HG02610 (cell line): ENCODE measurements at regions not wholly inside any gene's neighbourhood (a gene's known extent, or its start where the extent isn't known, plus 50 kb on each side); places are given as distances from the start of the nearest gene placed in this dataset.

Experiments
- ATAC-seq: cut with Tn5 transposase; IDR thresholded peaks from one replicate; pipeline ENCODE4 v1.9.1; 2021; ENCODE audit warnings: mild to moderate bottlenecking, moderate library complexity; ENCODE audit not compliant: unreplicated experiment

DNA sequence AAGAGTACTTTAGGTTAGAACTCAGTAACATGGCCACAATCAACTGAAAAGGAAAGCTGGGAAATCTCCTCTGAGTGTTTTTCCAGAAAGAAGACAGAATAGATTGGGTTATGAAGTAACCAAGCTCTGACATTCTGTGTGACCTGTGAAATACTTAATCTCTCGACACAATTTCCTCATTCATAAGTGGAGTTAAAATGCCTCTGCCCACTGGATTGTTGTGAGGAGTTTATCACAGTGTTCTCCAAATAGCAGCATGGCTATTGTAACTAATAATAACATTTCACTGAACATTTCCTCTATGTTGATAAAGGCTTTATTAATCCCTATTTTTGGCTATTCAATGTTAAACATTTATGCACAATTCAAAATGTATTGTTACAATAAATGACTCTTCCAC is 311.0 kb downstream of the GABRB2 start:
- ATAC-seq: no peak

DNA sequence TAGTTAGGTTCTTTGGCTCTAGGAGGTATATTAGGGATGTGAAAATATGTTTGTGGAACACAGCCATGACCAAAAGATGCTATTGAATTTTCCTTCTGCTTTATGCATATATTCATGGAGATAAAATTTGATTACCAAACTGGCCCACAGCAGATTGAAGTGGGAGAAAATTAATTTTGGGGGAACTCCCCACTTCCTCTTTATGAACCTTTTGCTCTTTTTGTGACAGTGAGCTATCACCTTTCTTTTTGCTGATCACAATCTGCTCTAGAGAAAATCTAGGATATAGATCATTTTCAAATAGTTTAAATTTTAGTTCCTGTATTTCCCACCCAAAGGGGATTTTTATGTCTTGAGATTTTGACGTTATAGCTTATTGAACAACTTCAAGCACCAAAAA is 313.0 kb downstream of the GABRB2 start:
- ATAC-seq: no peak

DNA sequence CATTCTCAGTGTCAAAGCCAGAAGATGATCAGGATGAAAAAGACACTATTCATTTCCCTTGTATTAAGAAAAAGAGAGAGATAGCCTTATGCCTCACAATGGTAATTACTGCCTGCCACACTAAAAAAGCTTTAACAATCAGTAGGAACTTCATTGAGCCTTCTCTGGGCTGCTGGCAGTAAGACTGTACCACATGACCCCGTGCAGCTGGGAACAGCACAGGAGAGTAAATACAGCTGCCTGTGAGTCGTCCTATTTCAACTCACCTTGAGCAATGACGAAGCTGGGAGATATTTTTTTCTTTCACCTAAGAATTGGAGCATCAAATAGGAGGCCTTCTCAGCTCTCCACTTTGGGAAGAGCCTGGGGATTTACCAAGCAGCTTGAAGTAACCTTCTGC is 316.3 kb downstream of the GABRB2 start:
- no peak for ATAC-seq

- no peak for ATAC-seq
Observed at GRCh38 chr5:161219816-161220215, 326.7 kb downstream of the GABRB2 start.

GRCh38 chr5:161216877-161217276 is 329.6 kb downstream of the GABRB2 start:
- no peak for ATAC-seq

DNA sequence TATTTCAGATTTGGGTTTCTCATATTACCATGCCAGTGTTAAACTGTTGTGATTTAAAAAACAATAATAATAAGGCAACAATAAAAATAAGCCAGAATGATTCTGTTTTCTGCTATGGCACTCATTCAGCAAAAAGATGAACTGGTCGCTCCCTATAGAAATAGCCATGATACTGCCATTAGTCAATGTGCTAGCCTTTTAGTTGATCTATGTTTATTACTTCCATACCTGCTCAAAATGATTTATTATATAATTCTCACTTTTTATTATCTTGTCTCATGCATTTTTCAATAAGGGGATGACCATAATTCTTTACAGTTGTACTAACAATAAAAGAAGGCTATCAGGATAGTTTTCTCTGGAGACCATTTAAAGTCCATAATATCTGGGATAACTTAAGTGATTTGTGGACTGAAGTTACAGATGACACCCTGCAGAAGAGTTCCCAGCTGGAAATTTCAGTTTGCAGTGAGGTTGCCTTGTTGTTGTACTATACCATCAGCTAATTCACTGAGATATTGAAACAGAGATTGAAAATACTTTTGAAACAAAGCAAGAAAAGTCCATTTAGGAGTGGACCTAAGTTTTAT is 334.3 kb downstream of the GABRB2 start:
- ATAC-seq: no peak

GRCh38 chr5:161201558-161201957 is 345.0 kb downstream of the GABRB2 start:
- no peak for ATAC-seq

GRCh38 chr5:161190778-161191177 is 338.8 kb upstream of the ATP10B start:
- ATAC-seq: no peak

DNA sequence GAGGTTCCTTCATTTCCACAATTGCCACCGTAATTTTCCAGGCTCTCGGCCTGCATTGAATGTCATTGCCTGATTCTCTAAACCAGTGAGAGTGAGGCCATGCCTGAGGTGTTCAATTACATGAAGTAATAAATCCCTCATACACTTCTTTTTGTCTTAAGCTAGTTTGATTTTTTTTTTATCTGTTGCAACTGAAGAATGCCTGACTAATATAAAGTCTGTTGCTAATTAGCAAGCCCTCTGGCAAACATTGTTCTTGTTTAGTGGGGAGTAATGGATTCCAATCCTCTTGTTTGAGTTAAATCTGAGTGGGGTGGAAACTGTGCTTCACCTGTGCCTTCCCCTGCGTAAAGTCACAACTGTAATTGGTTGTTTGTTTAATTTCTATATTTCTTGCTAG is 338.1 kb upstream of the ATP10B start:
- ATAC-seq: no peak

GRCh38 chr5:161189452-161189851 is 337.4 kb upstream of the ATP10B start:
- no peak for ATAC-seq

- no peak for ATAC-seq
Observed at GRCh38 chr5:161183559-161183958, 331.5 kb upstream of the ATP10B start.

- no peak for ATAC-seq
Observed at GRCh38 chr5:161176221-161176620, 324.2 kb upstream of the ATP10B start.

- no peak for ATAC-seq
Observed at GRCh38 chr5:161169776-161170175, 317.8 kb upstream of the ATP10B start.

GRCh38 chr5:161167016-161167767 is 315.2 kb upstream of the ATP10B start:
- ATAC-seq: no peak

DNA sequence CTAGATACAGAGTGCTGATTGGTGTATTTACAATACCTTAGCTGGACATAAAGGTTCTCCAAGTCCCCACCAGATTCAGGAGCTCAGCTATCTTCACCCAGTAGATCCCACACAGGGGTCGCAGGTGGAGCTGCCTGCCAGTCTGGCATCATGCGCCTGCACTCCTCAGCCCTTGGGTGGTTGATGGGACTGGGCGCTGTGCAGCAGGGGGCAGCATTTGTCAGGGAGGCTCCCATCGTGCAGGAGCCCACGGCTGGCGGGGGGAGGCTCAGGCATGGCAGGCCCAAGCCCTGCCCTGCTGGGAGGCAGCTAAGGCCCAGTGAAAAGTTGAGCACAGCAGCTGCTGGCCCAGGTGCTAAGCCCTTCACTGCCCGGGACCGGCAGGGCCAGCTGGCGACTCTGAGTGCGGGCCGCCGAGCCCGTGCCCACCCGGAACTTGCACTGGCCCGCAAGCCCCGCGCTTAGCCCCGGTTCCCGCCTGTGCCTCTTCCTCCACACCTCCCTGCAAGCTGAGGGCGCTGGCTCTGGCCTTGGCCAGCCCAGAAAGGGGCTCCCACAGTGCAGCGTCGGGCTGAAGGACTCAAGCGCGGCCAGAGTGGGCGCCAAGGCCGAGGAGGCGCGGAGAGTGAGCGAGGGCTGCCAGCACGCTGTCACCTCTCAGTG is 314.1 kb upstream of the ATP10B start:
- ATAC-seq: no peak

DNA sequence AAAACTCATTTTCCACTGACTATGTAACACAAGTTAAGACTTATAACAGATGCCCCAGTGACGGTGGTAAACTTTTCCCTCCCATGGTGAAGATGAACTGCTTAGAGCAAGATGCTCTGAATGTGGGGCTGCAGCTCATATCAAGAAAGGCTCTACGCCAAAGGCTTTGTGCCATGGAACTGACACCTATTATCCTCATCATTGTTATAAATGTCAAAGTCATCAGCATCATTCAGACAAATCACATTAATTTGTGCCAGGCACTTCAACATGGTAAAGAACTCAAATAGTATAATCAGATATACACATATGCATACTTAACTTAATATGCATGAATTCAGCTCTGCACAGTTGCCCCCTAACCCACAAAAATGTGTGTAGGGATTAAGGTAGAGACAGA is 305.9 kb upstream of the ATP10B start:
- ATAC-seq: no peak

DNA sequence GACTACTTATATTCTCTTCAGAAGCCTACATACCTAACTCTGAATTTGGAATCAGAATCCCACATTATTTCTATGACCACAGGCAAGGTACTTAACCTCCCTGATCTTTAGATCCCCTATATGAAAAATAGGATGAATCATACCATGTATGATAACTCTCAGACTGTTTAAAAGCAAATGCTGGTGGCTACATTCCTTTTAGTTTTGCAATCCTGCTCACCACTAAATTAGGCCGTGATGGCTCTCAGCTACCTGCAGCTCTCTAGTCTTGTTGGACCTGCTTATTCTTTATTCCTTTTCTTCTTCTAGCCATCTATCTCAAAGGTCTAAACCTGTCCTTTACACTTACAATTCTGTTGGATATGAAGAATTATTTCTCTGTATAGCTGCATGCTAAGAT is 303.4 kb upstream of the ATP10B start:
- ATAC-seq: no peak

GRCh38 chr5:161152415-161152940 is 300.5 kb upstream of the ATP10B start:
- no peak for ATAC-seq

GRCh38 chr5:161150441-161150988 is 298.5 kb upstream of the ATP10B start:
- no peak for ATAC-seq

DNA sequence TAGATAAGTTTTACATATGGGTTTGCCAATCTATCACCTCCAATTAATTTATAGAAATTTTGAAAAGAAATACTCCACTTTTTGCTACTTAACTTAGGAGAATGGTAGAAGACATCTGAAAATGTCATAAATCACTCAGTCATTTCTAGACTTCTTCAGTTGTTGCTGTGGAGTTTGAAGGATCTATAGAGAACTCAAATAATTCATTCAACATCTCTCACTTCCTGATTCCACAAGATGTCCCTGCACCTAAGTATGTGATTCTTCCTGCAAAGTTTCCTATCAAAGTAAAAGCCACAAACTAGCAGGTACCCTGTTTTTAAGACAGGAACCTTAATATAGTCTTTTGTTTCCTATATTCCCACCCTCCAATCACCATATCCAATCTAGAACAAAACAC is 297.1 kb upstream of the ATP10B start:
- ATAC-seq: no peak

GRCh38 chr5:161138751-161139455 is 286.9 kb upstream of the ATP10B start:
- ATAC-seq: no peak
